Thoracic aorta (tissue), 2 donors: ENCODE measurements at regions not wholly inside any gene's neighbourhood (a gene's known extent, or its start where the extent isn't known, plus 50 kb on each side); places are given as distances from the start of the nearest gene placed in this dataset.

Experiments
- ATAC-seq: fragments of 150-250 bp; one replicate; pipeline ENCODE4 v1.8.0; 2017; ENCODE audit warnings: low read depth; ENCODE audit not compliant: insufficient number of reproducible peaks, low FRiP score
- DNase-seq: peaks from one replicate; pipeline ENCODE4 v3.0.0-alpha.2; 2020; ENCODE audit warnings: low spot score
- H3K27ac ChIP-seq, 2 donors: fragments of 200-600 bp; sonication (generic); 1 replicate in 1 of 2; 2 replicates in 1 of 2; pipeline ENCODE4 v1.5.1; 2016; ENCODE audit warnings: mild to moderate bottlenecking in 2 of 2, moderate library complexity in 2 of 2
- H3K27me3 ChIP-seq: fragments of 200-600 bp; sonication (generic); replicated peaks from 2 replicates; pipeline ENCODE4 v1.6.0; 2016; ENCODE audit warnings: mild to moderate bottlenecking; ENCODE audit not compliant: insufficient read depth
- H3K36me3 ChIP-seq: fragments of 200-600 bp; sonication (generic); one replicate; pipeline ENCODE4 v1.5.1; 2016
- H3K4me1 ChIP-seq, 2 donors: fragments of 200-600 bp; sonication (generic); 1 replicate in 1 of 2; 2 replicates in 1 of 2; pipeline versions ENCODE4 v1.5.1 to v1.6.0; 2016; ENCODE audit warnings: low read depth in 2 of 2, mild to moderate bottlenecking in 1 of 2; ENCODE audit not compliant: control insufficient read depth in 1 of 2
- H3K4me3 ChIP-seq: fragments of 200-600 bp; sonication (generic); 2 replicates; pipeline ENCODE4 v1.5.1; 2016; ENCODE audit warnings: mild to moderate bottlenecking
- H3K9me3 ChIP-seq: fragments of 200-600 bp; sonication (generic); 2 replicates; pipeline ENCODE4 v1.5.1; 2016
- CTCF ChIP-seq: fragments of 200-600 bp; sonication (generic); IDR thresholded peaks from one replicate; pipeline ENCODE4 v1.5.1; 2019; ENCODE audit warnings: antibody characterized with exemption

- ATAC-seq (no peak), DNase-seq (no peak)
- no peak overlapping the region for H3K27ac ChIP-seq
- no peak overlapping the region for H3K4me3 ChIP-seq
- H3K27me3 ChIP-seq, result no peaks in the 10 kb centered on the region
- no peaks in the 10 kb centered on the region for H3K36me3 ChIP-seq
- TF ChIP-seq CTCF, result no peak
- no peaks in the 10 kb centered on the region for H3K9me3 ChIP-seq
- peaks cover 10 to 15% of the 10 kb centered on the region in 2 donors for H3K4me1 ChIP-seq
Observed at GRCh38 chr17:83148317-83149028, 69.1 kb downstream of the METRNL start.

GRCh38 chr17:83149029-83149725 is 69.8 kb downstream of the METRNL start:
- Histone ChIP-seq H3K36me3 (no peaks in the 10 kb centered on the region), H3K4me1 (peaks cover 10% of the 10 kb centered on the region in 2 donors), H3K27me3 (no peaks in the 10 kb centered on the region), H3K4me3 (no peak overlapping the region), H3K27ac (no peak overlapping the region), H3K9me3 (no peaks in the 10 kb centered on the region)
- TF ChIP-seq CTCF, result no peak
- no peak for ATAC-seq
- DNase-seq, result no peak

GRCh38 chr17:83149761-83150251 is 70.4 kb downstream of the METRNL start:
- H3K27ac ChIP-seq, result no peak overlapping the region
- H3K27me3 ChIP-seq, result no peaks in the 10 kb centered on the region
- H3K9me3 ChIP-seq, result no peaks in the 10 kb centered on the region
- TF ChIP-seq CTCF, result no peak
- no peaks in the 10 kb centered on the region for H3K36me3 ChIP-seq
- no peak for DNase-seq
- H3K4me1 ChIP-seq, result peaks cover 3 to 4% of the 10 kb centered on the region in 2 donors
- no peak for ATAC-seq
- no peak overlapping the region for H3K4me3 ChIP-seq

GRCh38 chr17:83150369-83151055 is 71.1 kb downstream of the METRNL start:
- H3K36me3 ChIP-seq, result no peaks in the 10 kb centered on the region
- H3K27me3 ChIP-seq, result no peaks in the 10 kb centered on the region
- H3K4me3 ChIP-seq, result no peak overlapping the region
- H3K4me1 ChIP-seq, result no peaks in the 10 kb centered on the region
- no peak for TF ChIP-seq CTCF
- H3K27ac ChIP-seq, result no peak overlapping the region
- H3K9me3 ChIP-seq, result no peaks in the 10 kb centered on the region
- no peak for DNase-seq
- no peak for ATAC-seq

- Histone ChIP-seq H3K9me3 (no peaks in the 10 kb centered on the region), H3K4me1 (no peaks in the 10 kb centered on the region), H3K4me3 (no peak overlapping the region), H3K27me3 (no peaks in the 10 kb centered on the region), H3K36me3 (no peaks in the 10 kb centered on the region), H3K27ac (no peak overlapping the region)
- TF ChIP-seq CTCF, result no peak
- DNase-seq, result no peak
- ATAC-seq, result no peak
Observed at GRCh38 chr17:83151056-83151441, 71.6 kb downstream of the METRNL start.
